Fibroblast of skin of left quadriceps (primary cell): ENCODE measurements at regions not wholly inside any gene's neighbourhood (a gene's known extent, or its start where the extent isn't known, plus 50 kb on each side); places are given as distances from the start of the nearest gene placed in this dataset.

Experiments used
- DNase-seq, 2 experiments: peaks; one replicate each; pipeline ENCODE4 v3.0.0-alpha.2; 2013; ENCODE audit warnings: low read depth in 2 of 2

DNA sequence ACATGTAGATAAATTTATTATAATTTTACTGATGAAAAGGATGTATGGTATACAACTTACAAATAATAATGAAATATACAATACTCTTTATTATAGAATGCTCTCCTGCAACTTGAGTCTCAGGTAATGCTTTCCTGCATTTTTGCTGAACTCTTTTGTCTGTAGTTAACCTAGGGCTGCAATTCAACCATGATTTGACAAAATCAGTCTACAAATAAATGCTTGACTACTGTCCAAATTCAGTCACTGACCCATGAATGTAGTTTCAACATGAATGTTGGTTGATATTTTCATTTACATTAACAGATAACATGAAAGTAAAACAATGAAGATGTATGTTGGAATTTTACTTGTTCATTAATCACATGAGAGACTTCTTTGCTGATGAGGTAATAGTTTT is 320.9 kb downstream of the ZSWIM6 start:
- no peak for DNase-seq

DNA sequence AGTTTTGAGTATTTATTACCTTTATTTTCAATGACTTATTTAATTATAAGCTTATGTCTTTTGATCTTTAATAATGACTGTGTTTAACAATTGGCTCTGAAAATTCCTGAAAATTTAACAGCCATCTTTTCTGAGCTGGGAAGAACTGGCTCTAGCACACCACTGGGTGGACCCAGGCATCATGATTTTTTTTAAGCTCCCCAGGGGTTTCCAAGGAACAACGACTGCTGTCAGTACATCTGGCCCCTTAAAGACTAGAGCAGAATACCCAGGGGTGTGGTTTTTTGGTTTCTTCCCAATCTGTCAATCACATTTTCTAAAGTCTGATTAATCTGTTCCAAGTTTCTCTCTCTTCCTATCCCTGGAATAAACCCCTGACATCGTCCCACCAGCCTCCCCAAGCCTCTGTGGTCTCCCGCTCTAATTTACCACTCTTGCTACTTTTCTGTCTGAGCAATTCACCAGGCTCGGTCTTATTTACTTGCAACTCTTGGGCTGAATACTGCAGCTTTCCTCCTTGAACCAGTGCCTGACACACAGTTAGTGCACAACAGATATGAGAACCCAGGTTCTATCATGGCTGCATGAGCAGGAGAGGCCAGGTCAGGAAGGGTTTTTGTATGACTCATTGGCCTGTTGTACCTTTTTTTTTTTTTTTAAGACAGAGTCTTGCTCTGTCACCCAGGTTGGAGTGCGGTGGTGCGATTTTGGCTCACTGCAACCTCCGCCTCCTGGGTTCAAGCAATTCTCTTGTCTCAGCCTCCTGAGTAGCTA is 321.9 kb downstream of the ZSWIM6 start:
- DNase-seq = no peak

- no peak for DNase-seq
Observed at GRCh38 chr5:61654876-61655275, 322.8 kb downstream of the ZSWIM6 start.

- DNase-seq = no peak
Observed at GRCh38 chr5:61657010-61657409, 325.0 kb downstream of the ZSWIM6 start.

- DNase-seq = no peak
Observed at GRCh38 chr5:61657686-61658085, 325.6 kb downstream of the ZSWIM6 start.

GRCh38 chr5:61658592-61659008 is 326.5 kb downstream of the ZSWIM6 start:
- DNase-seq = peak; percentile 51 to 56

GRCh38 chr5:61659221-61659696 is 327.2 kb downstream of the ZSWIM6 start:
- DNase-seq = no peak

GRCh38 chr5:61662670-61663069 is 330.6 kb downstream of the ZSWIM6 start:
- DNase-seq = no peak

GRCh38 chr5:61666064-61666621 is 334.1 kb downstream of the ZSWIM6 start:
- DNase-seq = no peak

DNA sequence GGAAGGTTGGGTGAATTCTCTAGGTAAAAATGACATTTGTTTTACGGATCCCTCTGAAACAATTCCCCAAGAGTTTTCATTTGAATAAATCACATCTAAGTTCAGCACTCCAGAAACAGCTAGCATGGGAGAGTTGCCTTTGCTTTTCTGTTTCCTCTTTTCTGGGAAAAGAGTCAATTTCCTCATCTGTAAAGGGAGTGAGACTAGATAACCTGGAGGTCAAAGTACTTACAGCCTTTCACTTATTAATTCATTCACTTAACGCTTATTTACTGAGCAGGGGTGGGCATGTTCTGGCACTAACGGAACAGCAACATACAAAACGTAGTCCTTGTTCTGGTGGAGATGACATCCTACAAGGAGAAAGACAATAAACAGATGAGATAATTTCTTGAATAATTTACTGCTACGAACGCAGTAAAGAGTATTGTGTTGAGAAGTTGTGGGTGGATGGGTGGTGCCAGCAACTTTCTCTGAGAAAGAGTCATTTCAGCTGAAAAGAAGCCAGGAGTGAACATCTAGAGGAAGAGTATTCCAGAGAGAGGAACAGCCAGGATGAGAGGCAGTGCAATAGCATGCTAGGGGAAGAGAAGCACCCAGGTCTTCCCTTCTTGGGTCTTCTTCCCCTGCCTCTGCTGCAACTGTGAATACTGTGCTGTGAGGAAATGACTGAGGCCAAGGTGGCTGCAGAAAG is 335.6 kb downstream of the ZSWIM6 start:
- no peak for DNase-seq

DNA sequence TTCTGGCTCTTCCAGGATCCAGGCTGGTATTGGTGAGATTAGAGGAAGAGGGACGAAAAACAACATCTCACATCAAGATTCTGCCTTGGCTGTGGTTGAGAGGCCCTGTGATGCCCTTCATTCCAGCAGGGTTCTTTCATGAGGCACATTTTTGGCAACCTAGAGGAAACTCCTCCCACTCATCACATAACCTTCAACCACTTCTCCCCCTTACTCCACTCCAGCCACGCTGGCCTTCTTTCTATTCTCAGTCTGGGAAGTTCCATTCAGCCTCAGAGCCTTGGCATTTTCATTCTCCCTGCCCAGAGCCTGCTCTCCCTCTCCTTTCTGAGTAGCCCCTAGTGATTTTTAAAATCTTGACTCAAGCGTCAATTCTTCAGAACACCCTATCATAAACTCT is 337.5 kb downstream of the ZSWIM6 start:
- no peak for DNase-seq

DNA sequence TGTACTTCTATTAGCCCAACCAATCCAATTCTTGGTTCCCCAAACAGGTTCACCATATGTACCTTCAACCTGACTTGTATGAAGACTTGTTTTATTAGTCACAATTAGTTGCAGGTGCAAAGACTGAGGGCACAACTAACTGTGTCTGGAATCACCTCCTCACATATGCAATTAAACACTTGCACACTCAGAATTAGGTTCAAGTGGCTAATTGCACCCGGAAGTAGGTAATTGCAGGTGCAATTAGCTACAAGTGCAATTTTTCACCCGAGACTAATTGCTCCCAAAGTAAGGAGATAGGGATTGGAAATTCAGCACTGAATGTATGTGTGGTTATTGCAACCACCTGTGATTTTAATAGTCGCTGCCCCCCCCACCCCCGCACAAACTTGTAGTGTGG is 338.9 kb downstream of the ZSWIM6 start:
- no peak for DNase-seq

DNA sequence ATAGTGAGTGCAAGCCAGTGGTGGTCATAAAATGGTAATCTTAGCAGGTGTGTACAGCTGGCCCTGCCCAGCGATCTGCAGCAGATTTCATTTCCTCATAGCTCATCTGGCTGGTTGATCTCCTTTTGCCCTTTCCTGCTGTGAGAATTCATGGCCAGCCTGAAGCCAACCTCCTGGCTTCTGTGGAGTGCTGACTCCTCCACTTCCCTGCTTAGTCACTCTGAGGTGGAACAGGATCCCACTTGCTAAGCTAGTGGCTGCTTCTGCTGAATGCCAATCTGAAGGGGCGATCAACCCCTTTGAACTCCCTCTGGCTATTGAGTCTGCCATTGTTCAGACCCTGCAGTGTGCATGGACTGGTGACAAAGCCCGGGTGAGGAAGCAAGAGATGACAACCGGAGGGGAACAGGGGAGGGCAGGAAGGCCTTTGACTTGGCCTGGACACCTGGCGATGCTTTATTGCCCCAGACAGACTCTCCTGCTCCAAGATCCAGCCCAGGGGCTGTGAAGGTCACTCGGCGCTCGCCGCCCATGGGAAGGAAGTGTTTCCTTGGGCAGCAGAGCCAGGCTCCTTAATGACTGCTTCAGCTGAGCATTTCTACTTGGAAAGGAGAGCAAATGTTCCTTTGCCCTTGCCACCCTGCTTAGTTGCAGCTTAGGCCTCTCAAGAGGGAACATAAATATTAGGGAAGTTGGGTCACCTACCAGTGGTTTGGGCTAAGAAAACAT is 341.1 kb downstream of the ZSWIM6 start:
- DNase-seq = no peak

DNA sequence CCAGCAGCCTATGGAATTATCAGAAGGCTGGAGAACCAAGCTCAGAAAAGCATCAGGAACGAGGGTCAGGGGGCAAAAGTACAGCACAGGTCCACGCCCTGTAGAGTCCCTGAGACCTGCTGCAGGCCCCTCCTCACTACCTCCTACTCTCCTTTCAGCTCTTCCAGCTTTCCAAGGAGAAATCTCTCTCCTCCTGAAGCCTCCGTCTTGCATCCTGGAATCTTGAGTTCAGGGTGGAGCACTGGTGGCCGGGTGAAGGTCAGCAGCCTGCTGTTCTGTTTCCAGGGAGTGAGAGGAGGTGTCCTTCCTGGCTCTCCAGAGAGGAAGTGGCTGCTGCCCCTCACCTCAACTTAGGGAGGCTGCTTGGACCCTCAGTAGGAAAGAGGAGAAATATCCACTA is 342.3 kb downstream of the ZSWIM6 start:
- DNase-seq = no peak

DNA sequence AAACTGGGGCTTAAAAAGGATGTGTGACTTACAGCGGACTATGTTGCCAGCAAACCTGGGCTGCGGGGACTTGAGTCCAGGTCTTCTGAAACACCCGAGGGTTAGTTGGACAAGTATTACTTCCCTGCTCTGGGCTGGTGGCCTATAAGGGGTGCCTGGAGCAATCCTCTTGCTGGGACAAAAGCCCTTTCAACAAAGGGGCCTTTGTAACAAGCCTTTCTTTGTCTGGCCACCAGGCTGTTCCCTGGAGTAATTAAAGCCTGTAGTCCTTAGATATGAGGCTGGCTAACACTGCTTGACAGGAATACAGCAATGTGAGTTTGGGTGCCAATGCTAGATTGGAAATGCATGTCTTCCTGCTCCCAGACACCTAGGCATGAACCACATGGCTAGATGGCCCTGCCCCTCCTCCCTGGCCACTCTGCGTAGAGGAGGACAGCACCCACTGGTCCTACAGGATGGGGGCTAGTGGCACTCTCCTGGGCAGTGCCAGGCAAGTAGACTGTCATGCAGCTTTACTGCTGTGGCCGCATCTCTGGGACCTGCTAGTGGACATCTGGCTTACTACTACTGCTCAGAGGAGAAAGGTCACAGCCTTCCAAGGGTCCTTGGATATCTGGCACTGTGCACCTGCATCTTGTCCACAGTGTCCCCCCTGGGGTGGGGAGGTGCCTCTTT is 343.1 kb downstream of the ZSWIM6 start:
- no peak for DNase-seq

GRCh38 chr5:61677220-61677619 is 345.2 kb downstream of the ZSWIM6 start:
- no peak for DNase-seq

- no peak for DNase-seq
Observed at GRCh38 chr5:61678966-61679365, 346.9 kb downstream of the ZSWIM6 start.

- DNase-seq = no peak
Observed at GRCh38 chr5:61679562-61679961, 347.5 kb downstream of the ZSWIM6 start.

- no peak for DNase-seq
Observed at GRCh38 chr5:61680247-61680646, 348.2 kb downstream of the ZSWIM6 start.

- DNase-seq = no peak
Observed at GRCh38 chr5:61683148-61683547, 351.1 kb downstream of the ZSWIM6 start.

GRCh38 chr5:61683926-61684325 is 351.9 kb downstream of the ZSWIM6 start:
- no peak for DNase-seq
